IPS DF 6.9 (cell line): ENCODE measurements at regions not wholly inside any gene's neighbourhood (a gene's known extent, or its start where the extent isn't known, plus 50 kb on each side); places are given as distances from the start of the nearest gene placed in this dataset.
"Not testable (repeated sequence)": the region's sequence is repeated elsewhere in the genome, so short reads cannot be mapped to it uniquely, and the experiment has no call there.

Experiments
- DNase-seq: peaks from one replicate; pipeline ENCODE4 v3.0.0-alpha.2; 2013; ENCODE audit warnings: low read depth, low spot score
- H3K27ac ChIP-seq: one replicate; pipeline ENCODE4 v1.5.1; 2013; ENCODE audit warnings: low read length, control low read depth
- H3K27me3 ChIP-seq: 2 replicates; pipeline ENCODE4 v1.6.1; 2013; ENCODE audit warnings: mild to moderate bottlenecking, low read length; ENCODE audit not compliant: control insufficient read depth, insufficient read depth
- H3K36me3 ChIP-seq: 2 replicates; pipeline ENCODE4 v1.6.1; 2013; ENCODE audit warnings: low read length; ENCODE audit not compliant: control insufficient read depth, insufficient read depth
- H3K4me1 ChIP-seq: 2 replicates; pipeline ENCODE4 v1.6.1; 2013; ENCODE audit warnings: low read length; ENCODE audit not compliant: control insufficient read depth, insufficient read depth
- H3K4me3 ChIP-seq: 2 replicates; pipeline ENCODE4 v1.5.1; 2013; ENCODE audit warnings: mild to moderate bottlenecking, low read length
- H3K9me3 ChIP-seq: 2 replicates; pipeline ENCODE4 v1.6.1; 2013; ENCODE audit warnings: low read length, inconsistent platforms; ENCODE audit not compliant: control insufficient read depth, insufficient read depth
- WGBS: extraction: QIAGEN DNeasy Blood & Tissue Kit; methylation state at CpG from one replicate; pipeline ENCODE4 v1.1.7; 2013; ENCODE audit warnings: mixed read lengths, missing lambda C conversion rate; ENCODE audit not compliant: insufficient read length, insufficient coverage; 5-methylcytosine and 5-hydroxymethylcytosine counted together

GRCh38 chr7:156369929-156370328, 270.6 kb upstream of the RNF32 start:
- H3K27me3 ChIP-seq, H3K27ac ChIP-seq, H3K9me3 ChIP-seq, DNase-seq, H3K36me3 ChIP-seq, H3K4me1 ChIP-seq, H3K4me3 ChIP-seq: not testable (repeated sequence)
- no CpG with 5 or more reads among the region's 6 CpGs for WGBS

GRCh38 chr7:156368053-156368843, 272.3 kb upstream of the RNF32 start:
- H3K27ac ChIP-seq, result no peak overlapping the region
- peaks cover 7% of the 10 kb centered on the region for H3K9me3 ChIP-seq
- no peaks in the 10 kb centered on the region for H3K27me3 ChIP-seq
- no peaks in the 10 kb centered on the region for H3K36me3 ChIP-seq
- no peak for DNase-seq
- no peaks in the 10 kb centered on the region for H3K4me1 ChIP-seq
- 100% methylated on average over 1 of the region's 12 CpGs for WGBS
- no peak overlapping the region for H3K4me3 ChIP-seq

- no peak for DNase-seq
- Histone ChIP-seq H3K9me3 (peaks cover 10% of the 10 kb centered on the region), H3K27ac (no peak overlapping the region), H3K4me1 (no peaks in the 10 kb centered on the region), H3K4me3 (no peak overlapping the region), H3K36me3 (no peaks in the 10 kb centered on the region), H3K27me3 (no peaks in the 10 kb centered on the region)
- WGBS, result no CpG with 5 or more reads among the region's 5 CpGs
Observed at GRCh38 chr7:156363751-156364150, 276.8 kb upstream of the RNF32 start.

- Histone ChIP-seq H3K4me1 (no peaks in the 10 kb centered on the region), H3K9me3 (peaks cover 7% of the 10 kb centered on the region), H3K36me3 (no peaks in the 10 kb centered on the region), H3K27me3 (no peaks in the 10 kb centered on the region), H3K27ac (no peak overlapping the region), H3K4me3 (no peak overlapping the region)
- no peak for DNase-seq
- no CpG with 5 or more reads among the region's 6 CpGs for WGBS
Observed at GRCh38 chr7:156360835-156361234, 279.7 kb upstream of the RNF32 start.

- H3K9me3 ChIP-seq, result peaks cover 9% of the 10 kb centered on the region
- H3K27ac ChIP-seq, result no peak overlapping the region
- H3K4me3 ChIP-seq, result no peak overlapping the region
- H3K4me1 ChIP-seq, result no peaks in the 10 kb centered on the region
- no peaks in the 10 kb centered on the region for H3K27me3 ChIP-seq
- WGBS, result no CpG with 5 or more reads among the region's 5 CpGs
- no peaks in the 10 kb centered on the region for H3K36me3 ChIP-seq
- no peak for DNase-seq
Observed at GRCh38 chr7:156356551-156356950, 284.0 kb upstream of the RNF32 start.

- WGBS, result no CpG with 5 or more reads among the region's 7 CpGs
Observed at GRCh38 chr7:156353352-156353751, 287.2 kb upstream of the RNF32 start.

GRCh38 chr7:156347703-156348248, 292.8 kb upstream of the RNF32 start:
- not testable (repeated sequence) for H3K4me3 ChIP-seq, H3K27ac ChIP-seq, H3K36me3 ChIP-seq, H3K4me1 ChIP-seq, DNase-seq, H3K9me3 ChIP-seq, H3K27me3 ChIP-seq
- WGBS, result no CpG with 5 or more reads among the region's 25 CpGs

More at GRCh38 chr7:156353352-156353751, 287.2 kb upstream of the RNF32 start:
- Histone ChIP-seq H3K4me1 (no peaks in the 10 kb centered on the region), H3K9me3 (peaks cover 4% of the 10 kb centered on the region), H3K27ac (no peak overlapping the region), H3K36me3 (no peaks in the 10 kb centered on the region), H3K27me3 (no peaks in the 10 kb centered on the region), H3K4me3 (no peak overlapping the region)
- DNase-seq, result no peak

GRCh38 chr7:156347132-156347531, 293.4 kb upstream of the RNF32 start:
- no peak for DNase-seq
- Histone ChIP-seq H3K27me3 (no peaks in the 10 kb centered on the region), H3K27ac (no peak overlapping the region), H3K9me3 (peaks cover 4% of the 10 kb centered on the region), H3K4me3 (no peak overlapping the region), H3K36me3 (no peaks in the 10 kb centered on the region), H3K4me1 (no peaks in the 10 kb centered on the region)
- WGBS, result 100% methylated on average over 4 of the region's 12 CpGs

GRCh38 chr7:156344595-156344994, 296.0 kb upstream of the RNF32 start:
- no peak overlapping the region for H3K4me3 ChIP-seq
- H3K27me3 ChIP-seq, result no peaks in the 10 kb centered on the region
- 100% methylated on average over 3 of the region's 3 CpGs for WGBS
- no peaks in the 10 kb centered on the region for H3K4me1 ChIP-seq
- peaks cover 7% of the 10 kb centered on the region for H3K9me3 ChIP-seq
- no peak overlapping the region for H3K27ac ChIP-seq
- H3K36me3 ChIP-seq, result no peaks in the 10 kb centered on the region
- no peak for DNase-seq

- no peak for DNase-seq
- Histone ChIP-seq H3K4me3 (no peak overlapping the region), H3K27ac (no peak overlapping the region), H3K9me3 (peaks cover 11% of the 10 kb centered on the region), H3K36me3 (no peaks in the 10 kb centered on the region), H3K27me3 (no peaks in the 10 kb centered on the region), H3K4me1 (no peaks in the 10 kb centered on the region)
- WGBS, result no CpG with 5 or more reads among the region's 5 CpGs
Observed at GRCh38 chr7:156334636-156335035, 305.9 kb upstream of the RNF32 start.

- H3K27me3 ChIP-seq, result no peaks in the 10 kb centered on the region
- no peaks in the 10 kb centered on the region for H3K4me1 ChIP-seq
- H3K9me3 ChIP-seq, result peaks cover 14% of the 10 kb centered on the region
Observed at GRCh38 chr7:156327916-156328315, 312.7 kb upstream of the RNF32 start.

More at GRCh38 chr7:156327916-156328315, 312.7 kb upstream of the RNF32 start:
- Histone ChIP-seq H3K27ac (no peak overlapping the region), H3K4me3 (no peak overlapping the region), H3K36me3 (no peaks in the 10 kb centered on the region)
- DNase-seq, result no peak
- no CpG with 5 or more reads among the region's 4 CpGs for WGBS
